CD14-positive monocyte (primary cell): ENCODE measurements at regions not wholly inside any gene's neighbourhood (a gene's known extent, or its start where the extent isn't known, plus 50 kb on each side); places are given as distances from the start of the nearest gene placed in this dataset.

Source experiments
- DNase-seq, 3 donors: peaks; one replicate each; pipeline ENCODE4 v3.0.0-alpha.2; 2011 to 2022
- H2AFZ ChIP-seq: 2 replicates; pipeline ENCODE4 v1.6.0; 2012; ENCODE audit warnings: mild to moderate bottlenecking, low read depth, low read length, inconsistent platforms; ENCODE audit not compliant: insufficient read depth, poor library complexity, severe bottlenecking
- H3K27ac ChIP-seq, 2 donors: 1 replicate in 1 of 2; 2 replicates in 1 of 2; pipeline ENCODE4 v1.5.1; 2012 to 2013; ENCODE audit warnings: low read length in 2 of 2, control low read depth in 1 of 2, inconsistent platforms in 1 of 2, low read depth in 1 of 2, mild to moderate bottlenecking in 1 of 2
- H3K27me3 ChIP-seq, 2 donors: one replicate each; pipeline versions ENCODE4 v1.6.0 to v1.6.1; 2011 to 2013; ENCODE audit warnings: low read length in 2 of 2; ENCODE audit not compliant: control insufficient read depth in 2 of 2, insufficient read depth in 2 of 2
- H3K36me3 ChIP-seq, 2 donors: replicated peaks in 1 of 2; 1 replicate in 1 of 2; 2 replicates in 1 of 2; pipeline versions ENCODE4 v1.5.1 to v1.6.1; 2012 to 2013; ENCODE audit warnings: low read length in 2 of 2, control low read depth in 1 of 2, inconsistent platforms in 1 of 2, mild to moderate bottlenecking in 1 of 2; ENCODE audit not compliant: insufficient read depth in 2 of 2, control insufficient read depth in 1 of 2
- H3K4me1 ChIP-seq, 2 donors: 1 replicate in 1 of 2; 2 replicates in 1 of 2; pipeline versions ENCODE4 v1.5.1 to v1.6.1; 2012 to 2013; ENCODE audit warnings: low read length in 2 of 2, control low read depth in 1 of 2, inconsistent platforms in 1 of 2, mild to moderate bottlenecking in 1 of 2, moderate library complexity in 1 of 2; ENCODE audit not compliant: insufficient read depth in 2 of 2, control insufficient read depth in 1 of 2
- H3K4me2 ChIP-seq: replicated peaks from 2 replicates; pipeline ENCODE3; 2012; ENCODE audit warnings: low read length, moderate library complexity, mild to moderate bottlenecking; ENCODE audit not compliant: poor library complexity, severe bottlenecking; ENCODE audit errors: extremely low read depth
- H3K4me3 ChIP-seq, 3 experiments: fragments of 200-600 bp in 1 of 3; sonication (generic) in 1 of 3; replicated peaks in 1 of 3; 1 replicate in 2 of 3; 2 replicates in 1 of 3; pipeline ENCODE4 v1.5.1; 2011 to 2013; ENCODE audit warnings: low read length in 3 of 3, mild to moderate bottlenecking in 3 of 3, control low read depth in 2 of 3, low read depth in 2 of 3, inconsistent platforms in 1 of 3, moderate library complexity in 1 of 3
- H3K79me2 ChIP-seq: 2 replicates; pipeline ENCODE4 v1.6.0; 2012; ENCODE audit warnings: mild to moderate bottlenecking, control low read depth, inconsistent platforms, low read length, moderate library complexity; ENCODE audit not compliant: insufficient read depth
- H3K9ac ChIP-seq: 2 replicates; pipeline ENCODE4 v1.6.0; 2017; ENCODE audit warnings: low read length, mild to moderate bottlenecking; ENCODE audit not compliant: insufficient read depth, poor library complexity, severe bottlenecking
- H3K9me3 ChIP-seq, 2 donors: replicated peaks in 1 of 2; 1 replicate in 1 of 2; 2 replicates in 1 of 2; pipeline versions ENCODE4 v1.5.1 to v1.6.1; 2012 to 2013; ENCODE audit warnings: low read length in 2 of 2, control low read depth in 1 of 2; ENCODE audit not compliant: control insufficient read depth in 1 of 2, insufficient read depth in 1 of 2
- H4K20me1 ChIP-seq: 2 replicates; pipeline ENCODE4 v1.6.0; 2012; ENCODE audit warnings: mild to moderate bottlenecking, low read length, control low read depth, moderate library complexity; ENCODE audit not compliant: insufficient read depth
- H3K27ac Mint-ChIP-seq, 7 donors: one replicate each; pipeline ENCODE4 v1.8.0; 2020; ENCODE audit warnings: mild to moderate bottlenecking in 7 of 7, mixed read lengths in 7 of 7, moderate library complexity in 6 of 7, inconsistent platforms in 2 of 7
- H3K27me3 Mint-ChIP-seq, 3 donors: one replicate each; pipeline ENCODE4 v1.8.0; 2021 to 2022; ENCODE audit warnings: low read depth in 3 of 3, mild to moderate bottlenecking in 3 of 3, mixed read lengths in 3 of 3, moderate library complexity in 3 of 3, inconsistent platforms in 1 of 3
- H3K36me3 Mint-ChIP-seq, 2 donors: one replicate each; pipeline ENCODE4 v1.8.0; 2020; ENCODE audit warnings: mixed read lengths in 2 of 2, inconsistent platforms in 1 of 2, mild to moderate bottlenecking in 1 of 2
- H3K4me1 Mint-ChIP-seq: one replicate; pipeline ENCODE4 v1.8.0; 2020; ENCODE audit warnings: mild to moderate bottlenecking, mixed read lengths
- H3K4me3 Mint-ChIP-seq, 2 donors: one replicate each; pipeline ENCODE4 v1.8.0; 2020; ENCODE audit warnings: mild to moderate bottlenecking in 2 of 2, mixed read lengths in 2 of 2, moderate library complexity in 1 of 2
- H3K9me3 Mint-ChIP-seq, 7 donors: one replicate each; pipeline ENCODE4 v1.8.0; 2020 to 2022; ENCODE audit warnings: mixed read lengths in 7 of 7, mild to moderate bottlenecking in 6 of 7, moderate library complexity in 6 of 7, inconsistent platforms in 2 of 7
- CTCF ChIP-seq: fragments of 200-600 bp; IDR thresholded peaks from one replicate; pipeline ENCODE4 v1.8.0; 2022; ENCODE audit warnings: antibody characterized with exemption, mild to moderate bottlenecking
- WGBS: methylation state at CpG from one replicate; pipeline ENCODE4 v1.1.5; 2013; ENCODE audit warnings: missing lambda C conversion rate; ENCODE audit not compliant: insufficient coverage; 5-methylcytosine and 5-hydroxymethylcytosine counted together
- intact Hi-C, 2 donors: fragments of 100-400 bp; cut with micrococcal nuclease; formaldehyde crosslinking; loops; one replicate each; pipeline versions ENCODE4 v1.15.0 to v1.15.1; 2023

GRCh38 chr14:87067061-87067460 is 925.9 kb downstream of the GALC start:
- no peak for TF ChIP-seq CTCF
- Histone ChIP-seq H3K36me3 (no peaks in the 10 kb centered on the region), H3K4me2 (no peak overlapping the region), H3K4me1 (no peaks in the 10 kb centered on the region), H4K20me1 (no peaks in the 10 kb centered on the region), H3K27ac (no peak overlapping the region), H3K9ac (no peak overlapping the region), H3K79me2 (no peaks in the 10 kb centered on the region), H3K27me3 (no peaks in the 10 kb centered on the region), H3K9me3 (no peaks in the 10 kb centered on the region), H3K4me3 (no peak overlapping the region), H2AFZ (no peak overlapping the region)
- H3K4me1 Mint-ChIP-seq, result no peaks in the 10 kb centered on the region
- H3K27ac Mint-ChIP-seq, result no peak overlapping the region
- H3K4me3 Mint-ChIP-seq, result no peak overlapping the region
- H3K36me3 Mint-ChIP-seq, result no peaks in the 10 kb centered on the region
- intact Hi-C loops, result no loop called here
- no peaks in the 10 kb centered on the region for H3K27me3 Mint-ChIP-seq
- 78% methylated on average over 2 of the region's 4 CpGs for WGBS
- no peak for DNase-seq
- peaks cover 0 to 2% (median 0%) of the 10 kb centered on the region in 7 donors for H3K9me3 Mint-ChIP-seq

DNA sequence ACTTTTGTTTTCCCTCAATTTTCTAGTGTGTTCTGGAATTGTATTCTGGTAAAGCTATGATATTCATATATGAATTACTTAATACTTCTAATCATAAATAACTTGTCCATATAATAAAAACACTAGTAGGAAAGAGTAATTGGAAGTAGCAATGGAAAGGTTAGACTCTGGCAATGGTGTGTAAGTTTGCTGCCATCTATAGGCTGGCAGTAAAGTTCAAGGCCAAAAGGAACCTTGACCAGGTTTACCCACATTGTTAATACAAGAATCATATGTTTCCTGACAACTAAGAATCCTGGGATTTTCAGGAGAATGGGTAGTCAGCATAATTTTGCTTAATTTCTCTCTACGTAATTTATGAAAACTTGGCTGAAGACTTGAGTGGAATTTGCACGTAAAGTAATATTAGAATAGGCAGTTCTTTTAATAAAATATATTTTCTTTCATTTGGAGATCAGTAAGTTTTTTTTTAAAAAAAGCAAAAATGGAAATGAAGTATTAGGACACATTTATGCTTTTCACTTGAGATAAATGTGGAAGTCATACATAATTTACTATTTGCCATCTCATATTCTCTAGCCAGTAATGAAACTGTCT is 926.7 kb downstream of the GALC start:
- Histone ChIP-seq H3K4me3 (no peak overlapping the region), H3K9me3 (no peaks in the 10 kb centered on the region), H3K27ac (no peak overlapping the region), H2AFZ (no peak overlapping the region), H3K4me2 (no peak overlapping the region), H3K27me3 (no peaks in the 10 kb centered on the region), H4K20me1 (no peaks in the 10 kb centered on the region), H3K4me1 (no peaks in the 10 kb centered on the region), H3K79me2 (no peaks in the 10 kb centered on the region), H3K36me3 (no peaks in the 10 kb centered on the region), H3K9ac (no peak overlapping the region)
- Mint-ChIP-seq H3K27me3 (no peaks in the 10 kb centered on the region), H3K27ac (no peak overlapping the region), H3K4me1 (no peaks in the 10 kb centered on the region), H3K36me3 (no peaks in the 10 kb centered on the region), H3K4me3 (no peak overlapping the region), H3K9me3 (peaks cover 0 to 2% (median 0%) of the 10 kb centered on the region in 7 donors)
- intact Hi-C loops, result no loop called here
- TF ChIP-seq CTCF, result no peak
- WGBS, result no CpG with 5 or more reads among the region's 2 CpGs
- no peak for DNase-seq
